Fibroblast of lung (primary cell): ENCODE measurements at regions not wholly inside any gene's neighbourhood (a gene's known extent, or its start where the extent isn't known, plus 50 kb on each side); places are given as distances from the start of the nearest gene placed in this dataset.

ENCODE experiments used
- CTCF ChIP-seq, 2 donors: IDR thresholded peaks in 1 of 2; conservative IDR thresholded peaks in 1 of 2; 1 replicate in 1 of 2; 2 replicates in 1 of 2; pipeline ENCODE4 v1.5.1; 2011 to 2012; ENCODE audit warnings: low read length in 2 of 2, control low read depth in 1 of 2, inconsistent platforms in 1 of 2, low read depth in 1 of 2, mild to moderate bottlenecking in 1 of 2
- EZH2 ChIP-seq: IDR thresholded peaks from 2 replicates; pipeline ENCODE4 v1.5.1; 2012; ENCODE audit warnings: low read length, control low read depth, mild to moderate bottlenecking; ENCODE audit errors: missing control alignments

GRCh38 chr12:113710216-113710615, 238.5 kb upstream of the LHX5 start:
- TF ChIP-seq CTCF (conservative IDR thresholded peaks at IDR 0.05 in 1 of 2, IDR thresholded peaks at IDR 0.05 in 1 of 2; ENCODE audit: low read depth in 1 of 2, low read length in 2 of 2) = no peak
- no peak for TF ChIP-seq EZH2
